HEK293T (cell line): ENCODE measurements at regions not wholly inside any gene's neighbourhood (a gene's known extent, or its start where the extent isn't known, plus 50 kb on each side); places are given as distances from the start of the nearest gene placed in this dataset.

Experiments
- BHLHE40 ChIP-seq: fragments of 450-650 bp; IDR thresholded peaks from 2 replicates; pipeline ENCODE4 v1.6.1; 2016; ENCODE audit warnings: mild to moderate bottlenecking, moderate library complexity, borderline replicate concordance
- FOXA1 ChIP-seq: fragments of 450-650 bp; IDR thresholded peaks from 2 replicates; pipeline ENCODE4 v1.6.1; 2016; ENCODE audit warnings: mild to moderate bottlenecking
- FOXK2 ChIP-seq: fragments of 450-650 bp; IDR thresholded peaks from 2 replicates; pipeline ENCODE4 v1.6.1; 2016; ENCODE audit warnings: mild to moderate bottlenecking
- FOXM1 ChIP-seq: fragments of 450-650 bp; IDR thresholded peaks from 2 replicates; pipeline ENCODE4 v1.6.1; 2017; ENCODE audit warnings: mild to moderate bottlenecking, borderline replicate concordance
- HDGF ChIP-seq: fragments of 450-650 bp; IDR thresholded peaks from 2 replicates; pipeline ENCODE4 v1.6.1; 2017; ENCODE audit warnings: antibody characterized with exemption, borderline replicate concordance
- NFRKB ChIP-seq: fragments of 450-650 bp; IDR thresholded peaks from 2 replicates; pipeline ENCODE4 v1.6.1; 2016; ENCODE audit warnings: mild to moderate bottlenecking, moderate library complexity
- SP1 ChIP-seq: fragments of 450-650 bp; IDR thresholded peaks from 2 replicates; pipeline ENCODE4 v1.6.1; 2017
- SUZ12 ChIP-seq: fragments of 450-650 bp; IDR thresholded peaks from 2 replicates; pipeline ENCODE4 v1.6.1; 2016; ENCODE audit warnings: mild to moderate bottlenecking

DNA sequence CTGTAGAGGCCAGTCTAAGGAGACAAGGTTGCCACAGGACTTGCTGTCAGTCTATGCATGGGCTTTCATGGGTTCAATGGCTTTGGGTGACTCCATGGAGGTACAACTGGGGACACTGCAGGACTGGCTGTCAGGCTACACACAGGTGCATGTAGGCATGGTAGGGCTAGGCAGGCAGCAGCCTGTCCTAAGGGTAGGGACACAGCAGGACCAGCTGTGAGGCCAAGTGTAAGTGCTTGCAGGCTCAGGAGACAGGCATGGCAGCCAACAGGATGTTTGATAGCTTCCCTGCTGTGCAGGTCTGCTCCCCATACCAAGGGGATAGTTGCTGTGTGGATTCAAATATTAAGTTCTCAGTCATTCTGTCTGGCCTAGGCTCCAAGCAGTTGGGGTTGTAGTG, 181.0 kb upstream of the NPY start:
- TF ChIP-seq SP1 (no peak), BHLHE40 (no peak), SUZ12 (no peak), FOXM1 (no peak), FOXA1 (no peak), FOXK2 (no peak), NFRKB (no peak), HDGF (no peak)
